AG10803 (cell line): ENCODE measurements at regions not wholly inside any gene's neighbourhood (a gene's known extent, or its start where the extent isn't known, plus 50 kb on each side); places are given as distances from the start of the nearest gene placed in this dataset.

Experiments used
- DNase-seq: peaks from one replicate; pipeline ENCODE4 v3.0.0; 2010; ENCODE audit warnings: low read depth
- H3K4me3 ChIP-seq: 2 replicates; pipeline ENCODE4 v1.5.1; 2011; ENCODE audit warnings: mild to moderate bottlenecking, low read length, control low read depth
- CTCF ChIP-seq: conservative IDR thresholded peaks from 2 replicates; pipeline ENCODE4 v1.5.1; 2011; ENCODE audit warnings: mild to moderate bottlenecking, low read length, control low read depth, inconsistent platforms

- no peak for DNase-seq
These were observed 69.3 kb upstream of the SYT6 start for GRCh38 chr1:114222920-114223319.

GRCh38 chr1:114219172-114219868 is 65.7 kb upstream of the SYT6 start:
- no peak overlapping the region; the same call in none of the 2 replicates for H3K4me3 ChIP-seq
- DNase-seq = peak; percentile 25
- TF ChIP-seq CTCF = peak; percentile 42

More at GRCh38 chr1:114222920-114223319, 69.3 kb upstream of the SYT6 start:
- TF ChIP-seq CTCF = no peak
- no peak overlapping the region for H3K4me3 ChIP-seq

- peak; percentile 22 for DNase-seq
- no peak overlapping the region for H3K4me3 ChIP-seq
- TF ChIP-seq CTCF = no peak
These were observed 64.9 kb upstream of the SYT6 start for GRCh38 chr1:114218361-114219171.

GRCh38 chr1:114216431-114217173 is 62.9 kb upstream of the SYT6 start:
- no peak for TF ChIP-seq CTCF
- no peak overlapping the region for H3K4me3 ChIP-seq
- DNase-seq = no peak

GRCh38 chr1:114215436-114215835 is 61.8 kb upstream of the SYT6 start:
- peak; percentile 30 for TF ChIP-seq CTCF
- DNase-seq = peak; percentile 29
- H3K4me3 ChIP-seq = no peak overlapping the region

- H3K4me3 ChIP-seq = no peak overlapping the region
- DNase-seq = no peak
- TF ChIP-seq CTCF = no peak
These were observed 60.3 kb upstream of the SYT6 start for GRCh38 chr1:114214016-114214415.
